WTC11 (cell line): ENCODE measurements at regions not wholly inside any gene's neighbourhood (a gene's known extent, or its start where the extent isn't known, plus 50 kb on each side); places are given as distances from the start of the nearest gene placed in this dataset.

Source experiments
- ATAC-seq: fragments of 200-7000 bp; cut with Tn5 transposase; 2 replicates; pipeline ENCODE4 v1.10.0; 2021; ENCODE audit warnings: mild to moderate bottlenecking, moderate library complexity
- CTCF ChIA-PET: fragments of 300-600 bp; sonication (Branson Sonifier 250); formaldehyde crosslinking; loops from one replicate; lab custom pipeline; 2021; ENCODE audit warnings: antibody characterized with exemption; lab: Charles Lee
- POLR2A ChIA-PET: fragments of 350-600 bp; sonication (Branson Sonifier 250); formaldehyde crosslinking; loops from one replicate; lab custom pipeline; 2021; ENCODE audit warnings: antibody characterized with exemption; lab: Charles Lee
- DNase-seq: peaks from one replicate; pipeline ENCODE4 v3.0.0; 2021; ENCODE audit warnings: low spot score
- H3K27ac Mint-ChIP-seq: 2 replicates; pipeline ENCODE4 v1.8.0; 2021; ENCODE audit warnings: mixed read lengths
- H3K27me3 Mint-ChIP-seq: 2 replicates; pipeline ENCODE4 v1.8.0; 2021; ENCODE audit warnings: low read depth, mild to moderate bottlenecking, moderate library complexity, mixed read lengths
- H3K36me3 Mint-ChIP-seq: 2 replicates; pipeline ENCODE4 v1.8.0; 2021; ENCODE audit warnings: mixed read lengths
- H3K4me1 Mint-ChIP-seq: 2 replicates; pipeline ENCODE4 v1.8.0; 2022; ENCODE audit warnings: mixed read lengths
- H3K4me3 Mint-ChIP-seq: 2 replicates; pipeline ENCODE4 v1.8.0; 2021; ENCODE audit warnings: mild to moderate bottlenecking, moderate library complexity, mixed read lengths
- H3K9me3 Mint-ChIP-seq: 2 replicates; pipeline ENCODE4 v1.8.0; 2021; ENCODE audit warnings: mixed read lengths
- MAX ChIP-seq: sonication (generic); formaldehyde crosslinking; IDR thresholded peaks from 2 replicates; pipeline ENCODE4 v1.8.0; 2022; ENCODE audit warnings: mild to moderate bottlenecking, missing genetic modification reagents
- RELA ChIP-seq: sonication (generic); formaldehyde crosslinking; IDR thresholded peaks from 2 replicates; pipeline ENCODE4 v1.8.1; 2022; ENCODE audit warnings: missing genetic modification reagents, mild to moderate bottlenecking, borderline replicate concordance
- SMAD3 ChIP-seq: sonication (generic); formaldehyde crosslinking; IDR thresholded peaks from 2 replicates; pipeline ENCODE4 v1.8.0; 2022; ENCODE audit warnings: missing genetic modification reagents, mild to moderate bottlenecking, borderline replicate concordance
- ZNF219 ChIP-seq: sonication (generic); formaldehyde crosslinking; IDR thresholded peaks from 2 replicates; pipeline ENCODE4 v1.8.0; 2023; ENCODE audit warnings: missing genetic modification reagents, mild to moderate bottlenecking, borderline replicate concordance
- ZSCAN18 ChIP-seq: fragments of 250-450 bp; sonication (Bioruptor Pico); IDR thresholded peaks from 2 replicates; pipeline ENCODE4 v2.1.2; 2022; ENCODE audit warnings: mild to moderate bottlenecking, moderate library complexity

DNA sequence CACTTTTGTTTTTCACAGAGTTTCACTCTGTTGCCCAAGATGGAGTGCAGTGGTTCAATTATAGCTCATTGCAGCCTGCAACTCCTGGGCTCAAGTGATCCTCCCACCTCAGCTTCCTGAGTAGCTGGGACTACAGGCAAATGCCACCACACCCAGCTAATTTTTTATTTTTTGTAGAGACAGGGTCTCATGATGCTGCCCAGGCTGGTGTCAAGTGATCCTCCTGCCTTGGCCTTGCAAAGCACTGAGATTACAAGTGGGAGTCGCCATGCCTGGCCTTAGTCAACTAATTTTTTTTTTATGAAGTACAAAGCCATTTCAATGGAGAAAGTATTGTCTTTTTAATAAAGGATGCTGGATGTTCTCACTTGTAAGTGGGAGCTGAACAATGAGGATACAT lies 51.3 kb upstream of the UXT start:
- no peak for TF ChIP-seq ZSCAN18 (CRISPR knock-in tag)
- no peak for TF ChIP-seq MAX (CRISPR knock-in tag)
- no peak for TF ChIP-seq SMAD3
- TF ChIP-seq RELA (CRISPR knock-in tag), result no peak
- TF ChIP-seq ZNF219 (CRISPR knock-in tag), result no peak
- no peak for DNase-seq
- Mint-ChIP-seq H3K27me3 (peaks cover 8% of the 10 kb centered on the region), H3K4me1 (peaks cover 14% of the 10 kb centered on the region), H3K27ac (no peak overlapping the region), H3K4me3 (no peak overlapping the region), H3K9me3 (no peaks in the 10 kb centered on the region), H3K36me3 (no peaks in the 10 kb centered on the region)
- CTCF ChIA-PET, result no interaction called here
- POLR2A ChIA-PET, result no interaction called here
- ATAC-seq, result no peak
